ENCODE measurements at regions not wholly inside any gene's neighbourhood (a gene's known extent, or its start where the extent isn't known, plus 50 kb on each side); places are given as distances from the start of the nearest gene placed in this dataset.

- no peak for TF ChIP-seq CTCF (CRISPR knock-in tag; IDR thresholded peaks at IDR 0.05)
- TF ChIP-seq NR2C2 (CRISPR knock-in tag; IDR thresholded peaks at IDR 0.05; ENCODE audit: borderline replicate concordance): no peak
- no peak for TF ChIP-seq FOXK2 (IDR thresholded peaks at IDR 0.05)
- TF ChIP-seq ZNF431 (CRISPR knock-in tag; IDR thresholded peaks at IDR 0.05; ENCODE audit: borderline replicate concordance, low read depth): no peak
- no peak for TF ChIP-seq MYC (CRISPR knock-in tag; IDR thresholded peaks at IDR 0.05; ENCODE audit: borderline replicate concordance)
Observed at GRCh38 chr17:53006006-53006405, 816.7 kb upstream of the KIF2B start.

Data from HepG2 (cell line).